Transverse colon (tissue), 3 donors: ENCODE measurements at regions not wholly inside any gene's neighbourhood (a gene's known extent, or its start where the extent isn't known, plus 50 kb on each side); places are given as distances from the start of the nearest gene placed in this dataset.

ENCODE experiments used
- CTCF ChIP-seq, 5 experiments: fragments of 200-600 bp in 3 of 5; fragments of 450-650 bp in 2 of 5; sonication (generic) in 3 of 5; IDR thresholded peaks; 1 replicate in 2 of 5; 2 replicates in 3 of 5; pipeline ENCODE4 v1.5.1; 2016 to 2017; ENCODE audit warnings: antibody characterized with exemption in 5 of 5, inconsistent platforms in 3 of 5, mild to moderate bottlenecking in 2 of 5, moderate library complexity in 1 of 5
- POLR2A ChIP-seq: fragments of 450-650 bp; IDR thresholded peaks from one replicate; pipeline ENCODE4 v1.6.1; 2016; ENCODE audit warnings: antibody characterized with exemption, mild to moderate bottlenecking, moderate library complexity

- no peak for TF ChIP-seq POLR2A
- no peak for TF ChIP-seq CTCF (IDR thresholded peaks at IDR 0.05)
Observed at GRCh38 chr3:150293401-150294001, 114.6 kb upstream of the TSC22D2 start.
